ENCODE measurements at regions not wholly inside any gene's neighbourhood (a gene's known extent, or its start where the extent isn't known, plus 50 kb on each side); places are given as distances from the start of the nearest gene placed in this dataset.

GRCh38 chr14:43755707-43756106 lies 751.4 kb downstream of the FSCB start:
- Mint-ChIP-seq H3K9me3 (ENCODE audit: low read depth) (peaks cover 5% of the 10 kb centered on the region), H3K27ac (ENCODE audit: unreplicated experiment) (no peak overlapping the region), H3K36me3 (ENCODE audit: low read depth) (no peaks in the 10 kb centered on the region), H3K27me3 (ENCODE audit: low read depth) (peaks cover 2% of the 10 kb centered on the region), H3K4me3 (ENCODE audit: unreplicated experiment) (no peak overlapping the region), H3K4me1 (ENCODE audit: low read depth) (no peaks in the 10 kb centered on the region)
- no peak for DNase-seq (ENCODE audit: low spot score)
- no peak for TF ChIP-seq CTCF (IDR thresholded peaks at IDR 0.05)

GRCh38 chr14:43754838-43755237 lies 752.2 kb downstream of the FSCB start:
- H3K27me3 Mint-ChIP-seq (ENCODE audit: low read depth), result peaks cover 2% of the 10 kb centered on the region
- TF ChIP-seq CTCF (IDR thresholded peaks at IDR 0.05), result no peak
- DNase-seq (ENCODE audit: low spot score), result no peak
- no peak overlapping the region for H3K27ac Mint-ChIP-seq (ENCODE audit: unreplicated experiment)
- no peaks in the 10 kb centered on the region for H3K4me1 Mint-ChIP-seq (ENCODE audit: low read depth)
- no peaks in the 10 kb centered on the region for H3K36me3 Mint-ChIP-seq (ENCODE audit: low read depth)
- no peak overlapping the region for H3K4me3 Mint-ChIP-seq (ENCODE audit: unreplicated experiment)
- peaks cover 5% of the 10 kb centered on the region for H3K9me3 Mint-ChIP-seq (ENCODE audit: low read depth)

GRCh38 chr14:43745746-43746145 lies 761.3 kb downstream of the FSCB start:
- no peak overlapping the region for H3K27ac Mint-ChIP-seq (ENCODE audit: unreplicated experiment)
- no peak for TF ChIP-seq CTCF (IDR thresholded peaks at IDR 0.05)
- no peaks in the 10 kb centered on the region for H3K36me3 Mint-ChIP-seq (ENCODE audit: low read depth)
- peaks cover 3% of the 10 kb centered on the region for H3K9me3 Mint-ChIP-seq (ENCODE audit: low read depth)
- peaks cover 4% of the 10 kb centered on the region for H3K27me3 Mint-ChIP-seq (ENCODE audit: low read depth)
- no peaks in the 10 kb centered on the region for H3K4me1 Mint-ChIP-seq (ENCODE audit: low read depth)
- DNase-seq (ENCODE audit: low spot score), result no peak
- no peak overlapping the region for H3K4me3 Mint-ChIP-seq (ENCODE audit: unreplicated experiment)

- no peaks in the 10 kb centered on the region for H3K9me3 Mint-ChIP-seq (ENCODE audit: low read depth)
- H3K4me1 Mint-ChIP-seq (ENCODE audit: low read depth), result no peaks in the 10 kb centered on the region
- DNase-seq (ENCODE audit: low spot score), result no peak
- no peaks in the 10 kb centered on the region for H3K36me3 Mint-ChIP-seq (ENCODE audit: low read depth)
- H3K4me3 Mint-ChIP-seq (ENCODE audit: unreplicated experiment), result no peak overlapping the region
- H3K27ac Mint-ChIP-seq (ENCODE audit: unreplicated experiment), result no peak overlapping the region
- H3K27me3 Mint-ChIP-seq (ENCODE audit: low read depth), result peaks cover 2% of the 10 kb centered on the region
- no peak for TF ChIP-seq CTCF (IDR thresholded peaks at IDR 0.05)
Measured at GRCh38 chr14:43735932-43736331, 771.2 kb downstream of the FSCB start.

GRCh38 chr14:43729143-43729542 lies 777.9 kb downstream of the FSCB start:
- Mint-ChIP-seq H3K36me3 (ENCODE audit: low read depth) (no peaks in the 10 kb centered on the region), H3K9me3 (ENCODE audit: low read depth) (no peaks in the 10 kb centered on the region), H3K4me1 (ENCODE audit: low read depth) (no peaks in the 10 kb centered on the region), H3K27me3 (ENCODE audit: low read depth) (peaks cover 3% of the 10 kb centered on the region), H3K27ac (ENCODE audit: unreplicated experiment) (no peak overlapping the region), H3K4me3 (ENCODE audit: unreplicated experiment) (no peak overlapping the region)
- TF ChIP-seq CTCF (IDR thresholded peaks at IDR 0.05), result no peak
- DNase-seq (ENCODE audit: low spot score), result no peak

Measured in chondrocyte (in vitro differentiated cells).